ENCODE measurements at regions not wholly inside any gene's neighbourhood (a gene's known extent, or its start where the extent isn't known, plus 50 kb on each side); places are given as distances from the start of the nearest gene placed in this dataset.

- TF ChIP-seq CTCF (conservative IDR thresholded peaks at IDR 0.05; ENCODE audit: low read depth, low read length) (no peak), SMC3 (IDR thresholded peaks at IDR 0.05; ENCODE audit: low read depth, low read length) (no peak), CEBPB (IDR thresholded peaks at IDR 0.05; ENCODE audit: low read depth, low read length) (no peak), POLR2A (IDR thresholded peaks at IDR 0.05; ENCODE audit: low read depth, low read length) (no peak), CHD1 (IDR thresholded peaks at IDR 0.05; ENCODE audit: low read depth, low read length) (no peak), RAD21 (IDR thresholded peaks at IDR 0.05; ENCODE audit: low read length) (no peak), RCOR1 (IDR thresholded peaks at IDR 0.05; ENCODE audit: insufficient replicate concordance, low read length) (no peak)
Observed at GRCh38 chr12:96106137-96106536, 70.8 kb upstream of the LTA4H start.

Data from IMR-90 (cell line).